Neural cell (in vitro differentiated cells): ENCODE measurements at regions not wholly inside any gene's neighbourhood (a gene's known extent, or its start where the extent isn't known, plus 50 kb on each side); places are given as distances from the start of the nearest gene placed in this dataset.

Source experiments
- CTCF ChIP-seq: fragments of 450-650 bp; IDR thresholded peaks from 2 replicates; pipeline ENCODE4 v1.5.1; 2014; ENCODE audit warnings: antibody characterized with exemption, mild to moderate bottlenecking, moderate library complexity; ENCODE audit not compliant: poor library complexity, severe bottlenecking
- EP300 ChIP-seq: fragments of 450-650 bp; conservative IDR thresholded peaks from 2 replicates; pipeline ENCODE4 v1.6.1; 2014; ENCODE audit warnings: antibody characterized with exemption, mild to moderate bottlenecking, moderate library complexity; ENCODE audit not compliant: poor library complexity, severe bottlenecking
- EZH2 ChIP-seq: fragments of 200-600, 300-800 bp; shearing (Covaris generic), sonication (generic); IDR thresholded peaks from 2 replicates; pipeline ENCODE4 v1.6.1; 2014; ENCODE audit warnings: antibody characterized with exemption, low read length, borderline replicate concordance, mild to moderate bottlenecking; ENCODE audit not compliant: insufficient read depth, poor library complexity, severe bottlenecking
- RAD21 ChIP-seq: fragments of 450-650 bp; conservative IDR thresholded peaks from 2 replicates; pipeline ENCODE4 v1.6.1; 2014; ENCODE audit warnings: antibody characterized with exemption, mild to moderate bottlenecking, moderate library complexity
- SMC3 ChIP-seq: fragments of 450-650 bp; conservative IDR thresholded peaks from 2 replicates; pipeline ENCODE4 v1.6.1; 2014; ENCODE audit warnings: antibody characterized with exemption, mild to moderate bottlenecking, moderate library complexity; ENCODE audit not compliant: poor library complexity

DNA sequence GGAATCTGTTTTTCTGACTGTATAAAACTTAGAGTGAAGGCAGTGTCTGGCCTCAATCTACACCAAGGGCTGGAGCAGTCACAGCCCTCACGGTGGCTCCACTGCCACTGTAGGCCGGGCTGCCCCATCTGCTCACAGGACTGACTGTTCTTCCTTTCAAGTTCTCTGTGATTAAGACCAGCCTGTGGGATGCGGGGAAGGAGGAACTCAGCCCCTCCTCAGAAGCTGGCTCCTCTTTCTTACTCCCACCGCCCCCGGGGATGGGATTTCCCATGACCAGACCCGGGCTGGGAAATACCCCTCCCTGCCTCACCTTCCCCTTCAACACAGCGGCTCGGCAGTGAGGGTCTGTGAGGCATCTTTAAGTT, 106.0 kb downstream of the COPS8 start:
- no peak for TF ChIP-seq EZH2
- TF ChIP-seq CTCF = no peak
- TF ChIP-seq RAD21 = no peak
- TF ChIP-seq SMC3 = no peak
- no peak for TF ChIP-seq EP300
